SK-N-SH treated with all-trans-retinoic acid at 6 μM for 48 hours (cell line): ENCODE measurements at regions not wholly inside any gene's neighbourhood (a gene's known extent, or its start where the extent isn't known, plus 50 kb on each side); places are given as distances from the start of the nearest gene placed in this dataset.
A peak's percentile ranks its signal among the peaks of the same experiment; 100 is the strongest.

Experiments
- ATAC-seq: fragments of 200-7000 bp; cut with Tn5 transposase; 3 replicates; pipeline ENCODE4 v1.9.1; 2020; ENCODE audit warnings: mild to moderate bottlenecking, moderate library complexity
- ARNTL ChIP-seq: fragments of 450-650 bp; formaldehyde crosslinking; IDR thresholded peaks from 2 replicates; pipeline ENCODE4 v1.5.0; 2020; ENCODE audit warnings: low read depth, mild to moderate bottlenecking, moderate library complexity, borderline replicate concordance
- BACH2 ChIP-seq: fragments of 250-450 bp; sonication (Bioruptor Pico); IDR thresholded peaks from 2 replicates; pipeline ENCODE4 v1.9.0; 2021; ENCODE audit warnings: mild to moderate bottlenecking, borderline replicate concordance
- GLIS3 ChIP-seq: fragments of 250-450 bp; sonication (Bioruptor Pico); IDR thresholded peaks from 2 replicates; pipeline ENCODE4 v1.5.0; 2020; ENCODE audit warnings: mild to moderate bottlenecking, moderate library complexity
- ISL1 ChIP-seq: fragments of 250-450 bp; sonication (Bioruptor Pico); IDR thresholded peaks from 2 replicates; pipeline ENCODE4 v2.1.2; 2022; ENCODE audit warnings: mild to moderate bottlenecking, moderate library complexity
- OSR1 ChIP-seq: fragments of 250-450 bp; sonication (Bioruptor Pico); IDR thresholded peaks from 2 replicates; pipeline ENCODE4 v1.8.0; 2022; ENCODE audit warnings: moderate library complexity, mild to moderate bottlenecking, inconsistent platforms
- PPARA ChIP-seq: fragments of 250-450 bp; sonication (Bioruptor Pico); IDR thresholded peaks from 2 replicates; pipeline ENCODE4 v1.5.0; 2020; ENCODE audit warnings: mild to moderate bottlenecking, borderline replicate concordance
- SNAI2 ChIP-seq: fragments of 250-450 bp; sonication (Bioruptor Pico); IDR thresholded peaks from 2 replicates; pipeline ENCODE4 v1.5.0; 2020; ENCODE audit warnings: mild to moderate bottlenecking, moderate library complexity
- TCF4 ChIP-seq: fragments of 250-450 bp; sonication (Bioruptor Pico); IDR thresholded peaks from 2 replicates; pipeline ENCODE4 v1.8.0; 2021; ENCODE audit warnings: mild to moderate bottlenecking, moderate library complexity, borderline replicate concordance
- TOX ChIP-seq: fragments of 250-450 bp; sonication (Bioruptor Pico); IDR thresholded peaks from 2 replicates; pipeline ENCODE4 v1.8.0; 2021; ENCODE audit warnings: mild to moderate bottlenecking, moderate library complexity, borderline replicate concordance
- ZC3H10 ChIP-seq: fragments of 250-450 bp; sonication (Bioruptor Pico); IDR thresholded peaks from 2 replicates; pipeline ENCODE4 v1.5.1; 2021; ENCODE audit warnings: mild to moderate bottlenecking, moderate library complexity
- ZFP3 ChIP-seq: fragments of 250-450 bp; sonication (Bioruptor Pico); IDR thresholded peaks from 2 replicates; pipeline ENCODE4 v1.5.0; 2020; ENCODE audit warnings: mild to moderate bottlenecking, moderate library complexity
- ZFP30 ChIP-seq: fragments of 450-650 bp; formaldehyde crosslinking; IDR thresholded peaks from 2 replicates; pipeline ENCODE4 v1.5.0; 2022; ENCODE audit warnings: mild to moderate bottlenecking, moderate library complexity
- ZNF565 ChIP-seq: fragments of 450-650 bp; formaldehyde crosslinking; conservative IDR thresholded peaks from 2 replicates; pipeline ENCODE4 v1.5.0; 2020; ENCODE audit warnings: low read depth, mild to moderate bottlenecking, moderate library complexity
- ZNF70 ChIP-seq: fragments of 450-650 bp; formaldehyde crosslinking; IDR thresholded peaks from 2 replicates; pipeline ENCODE4 v1.5.0; 2020; ENCODE audit warnings: mild to moderate bottlenecking, moderate library complexity
- ZNF8 ChIP-seq: fragments of 450-650 bp; formaldehyde crosslinking; IDR thresholded peaks from 2 replicates; pipeline ENCODE4 v1.5.0; 2020; ENCODE audit warnings: mild to moderate bottlenecking, moderate library complexity
- TF ChIP-seq, protein P1 (sequence below): fragments of 250-450 bp; sonication (Bioruptor Pico); IDR thresholded peaks from 2 replicates; pipeline ENCODE4 v1.5.1; 2020; ENCODE audit warnings: low read depth, mild to moderate bottlenecking, moderate library complexity
- TF ChIP-seq, protein P2 (sequence below): fragments of 250-450 bp; sonication (Bioruptor Pico); IDR thresholded peaks from 2 replicates; pipeline ENCODE4 v1.8.0; 2021; ENCODE audit warnings: low read depth, mild to moderate bottlenecking, moderate library complexity, borderline replicate concordance
- TF ChIP-seq, protein P3 (sequence below): fragments of 250-450 bp; sonication (Bioruptor Pico); IDR thresholded peaks from 2 replicates; pipeline ENCODE4 v1.5.1; 2021; ENCODE audit warnings: mild to moderate bottlenecking, moderate library complexity
- TF ChIP-seq, protein P4 (sequence below): fragments of 250-450 bp; sonication (Bioruptor Pico); IDR thresholded peaks from 2 replicates; pipeline ENCODE4 v1.8.0; 2020; ENCODE audit warnings: mild to moderate bottlenecking, moderate library complexity, borderline replicate concordance

DNA sequence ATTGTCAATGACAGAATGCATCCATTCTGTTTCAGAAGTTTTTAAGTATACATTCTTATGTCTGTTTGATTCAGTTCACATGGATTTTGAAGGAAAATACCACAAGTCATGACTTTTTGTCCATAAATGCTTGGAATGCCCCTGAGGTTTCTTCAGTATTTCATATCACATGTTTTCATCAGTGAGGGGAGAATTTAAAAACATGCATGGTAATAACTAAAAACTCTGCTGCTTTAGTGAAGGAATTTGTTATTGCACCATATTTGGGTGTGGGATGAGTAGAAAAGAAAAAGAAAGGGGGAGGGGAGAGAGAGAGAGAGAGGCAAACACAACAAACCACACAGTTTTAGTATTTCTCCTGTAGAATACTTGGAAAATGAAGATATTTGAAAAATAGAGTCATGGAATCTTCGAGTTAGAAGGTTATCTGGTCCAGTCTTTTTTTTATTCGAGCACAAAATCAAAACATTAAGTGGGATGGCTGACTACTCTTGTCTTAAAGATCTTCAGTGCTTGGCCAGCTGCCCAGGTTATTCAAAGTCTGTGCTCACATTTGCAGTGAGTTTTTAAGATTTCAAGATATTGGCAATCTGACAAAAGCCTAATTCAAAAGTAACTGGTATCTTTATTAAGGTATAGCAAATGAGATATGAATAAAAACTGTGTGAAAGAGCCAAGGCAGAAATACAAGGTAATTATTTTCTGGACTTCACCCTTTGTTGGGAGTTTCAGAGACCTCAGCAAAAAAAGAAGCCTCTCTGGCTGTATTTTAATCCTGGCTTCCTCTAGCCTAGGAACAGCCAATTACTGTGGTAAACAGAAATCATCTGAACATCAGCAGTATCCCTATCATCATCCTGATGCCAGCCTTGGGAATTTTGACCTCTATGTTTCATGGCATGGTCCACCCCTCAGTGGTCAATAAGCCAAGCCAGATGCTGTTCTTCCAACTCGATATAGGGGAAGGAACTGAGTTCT, 687.9 kb upstream of the CITED2 start:
- peak; percentile 87 for ATAC-seq
- TF ChIP-seq TOX: peak; percentile 31; the same call in 1 of the 2 replicates
- TF ChIP-seq, protein P1, sequence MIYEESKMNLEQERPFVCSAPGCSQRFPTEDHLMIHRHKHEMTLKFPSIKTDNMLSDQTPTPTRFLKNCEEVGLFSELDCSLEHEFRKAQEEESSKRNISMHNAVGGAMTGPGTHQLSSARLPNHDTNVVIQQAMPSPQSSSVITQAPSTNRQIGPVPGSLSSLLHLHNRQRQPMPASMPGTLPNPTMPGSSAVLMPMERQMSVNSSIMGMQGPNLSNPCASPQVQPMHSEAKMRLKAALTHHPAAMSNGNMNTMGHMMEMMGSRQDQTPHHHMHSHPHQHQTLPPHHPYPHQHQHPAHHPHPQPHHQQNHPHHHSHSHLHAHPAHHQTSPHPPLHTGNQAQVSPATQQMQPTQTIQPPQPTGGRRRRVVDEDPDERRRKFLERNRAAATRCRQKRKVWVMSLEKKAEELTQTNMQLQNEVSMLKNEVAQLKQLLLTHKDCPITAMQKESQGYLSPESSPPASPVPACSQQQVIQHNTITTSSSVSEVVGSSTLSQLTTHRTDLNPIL (CRISPR knock-in tag): peak; percentile 64; the same call in 1 of the 2 replicates
- no peak for TF ChIP-seq ZNF565
- TF ChIP-seq ZFP30 (CRISPR knock-in tag): no peak
- TF ChIP-seq, protein P2, sequence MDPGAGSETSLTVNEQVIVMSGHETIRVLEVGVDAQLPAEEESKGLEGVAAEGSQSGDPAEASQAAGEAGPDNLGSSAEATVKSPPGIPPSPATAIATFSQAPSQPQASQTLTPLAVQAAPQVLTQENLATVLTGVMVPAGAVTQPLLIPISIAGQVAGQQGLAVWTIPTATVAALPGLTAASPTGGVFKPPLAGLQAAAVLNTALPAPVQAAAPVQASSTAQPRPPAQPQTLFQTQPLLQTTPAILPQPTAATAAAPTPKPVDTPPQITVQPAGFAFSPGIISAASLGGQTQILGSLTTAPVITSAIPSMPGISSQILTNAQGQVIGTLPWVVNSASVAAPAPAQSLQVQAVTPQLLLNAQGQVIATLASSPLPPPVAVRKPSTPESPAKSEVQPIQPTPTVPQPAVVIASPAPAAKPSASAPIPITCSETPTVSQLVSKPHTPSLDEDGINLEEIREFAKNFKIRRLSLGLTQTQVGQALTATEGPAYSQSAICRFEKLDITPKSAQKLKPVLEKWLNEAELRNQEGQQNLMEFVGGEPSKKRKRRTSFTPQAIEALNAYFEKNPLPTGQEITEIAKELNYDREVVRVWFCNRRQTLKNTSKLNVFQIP: no peak
- TF ChIP-seq, protein P3, sequence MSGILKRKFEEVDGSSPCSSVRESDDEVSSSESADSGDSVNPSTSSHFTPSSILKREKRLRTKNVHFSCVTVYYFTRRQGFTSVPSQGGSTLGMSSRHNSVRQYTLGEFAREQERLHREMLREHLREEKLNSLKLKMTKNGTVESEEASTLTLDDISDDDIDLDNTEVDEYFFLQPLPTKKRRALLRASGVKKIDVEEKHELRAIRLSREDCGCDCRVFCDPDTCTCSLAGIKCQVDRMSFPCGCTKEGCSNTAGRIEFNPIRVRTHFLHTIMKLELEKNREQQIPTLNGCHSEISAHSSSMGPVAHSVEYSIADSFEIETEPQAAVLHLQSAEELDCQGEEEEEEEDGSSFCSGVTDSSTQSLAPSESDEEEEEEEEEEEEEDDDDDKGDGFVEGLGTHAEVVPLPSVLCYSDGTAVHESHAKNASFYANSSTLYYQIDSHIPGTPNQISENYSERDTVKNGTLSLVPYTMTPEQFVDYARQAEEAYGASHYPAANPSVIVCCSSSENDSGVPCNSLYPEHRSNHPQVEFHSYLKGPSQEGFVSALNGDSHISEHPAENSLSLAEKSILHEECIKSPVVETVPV (CRISPR knock-in tag): peak; percentile 41; the same call in 1 of the 2 replicates
- TF ChIP-seq, protein P4, sequence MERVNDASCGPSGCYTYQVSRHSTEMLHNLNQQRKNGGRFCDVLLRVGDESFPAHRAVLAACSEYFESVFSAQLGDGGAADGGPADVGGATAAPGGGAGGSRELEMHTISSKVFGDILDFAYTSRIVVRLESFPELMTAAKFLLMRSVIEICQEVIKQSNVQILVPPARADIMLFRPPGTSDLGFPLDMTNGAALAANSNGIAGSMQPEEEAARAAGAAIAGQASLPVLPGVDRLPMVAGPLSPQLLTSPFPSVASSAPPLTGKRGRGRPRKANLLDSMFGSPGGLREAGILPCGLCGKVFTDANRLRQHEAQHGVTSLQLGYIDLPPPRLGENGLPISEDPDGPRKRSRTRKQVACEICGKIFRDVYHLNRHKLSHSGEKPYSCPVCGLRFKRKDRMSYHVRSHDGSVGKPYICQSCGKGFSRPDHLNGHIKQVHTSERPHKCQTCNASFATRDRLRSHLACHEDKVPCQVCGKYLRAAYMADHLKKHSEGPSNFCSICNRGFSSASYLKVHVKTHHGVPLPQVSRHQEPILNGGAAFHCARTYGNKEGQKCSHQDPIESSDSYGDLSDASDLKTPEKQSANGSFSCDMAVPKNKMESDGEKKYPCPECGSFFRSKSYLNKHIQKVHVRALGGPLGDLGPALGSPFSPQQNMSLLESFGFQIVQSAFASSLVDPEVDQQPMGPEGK: peak; percentile 38; the same call in 1 of the 2 replicates
- TF ChIP-seq ISL1 (CRISPR knock-in tag): peak; percentile 89
- peak; percentile 10; the same call in 1 of the 2 replicates for TF ChIP-seq ZNF8

DNA sequence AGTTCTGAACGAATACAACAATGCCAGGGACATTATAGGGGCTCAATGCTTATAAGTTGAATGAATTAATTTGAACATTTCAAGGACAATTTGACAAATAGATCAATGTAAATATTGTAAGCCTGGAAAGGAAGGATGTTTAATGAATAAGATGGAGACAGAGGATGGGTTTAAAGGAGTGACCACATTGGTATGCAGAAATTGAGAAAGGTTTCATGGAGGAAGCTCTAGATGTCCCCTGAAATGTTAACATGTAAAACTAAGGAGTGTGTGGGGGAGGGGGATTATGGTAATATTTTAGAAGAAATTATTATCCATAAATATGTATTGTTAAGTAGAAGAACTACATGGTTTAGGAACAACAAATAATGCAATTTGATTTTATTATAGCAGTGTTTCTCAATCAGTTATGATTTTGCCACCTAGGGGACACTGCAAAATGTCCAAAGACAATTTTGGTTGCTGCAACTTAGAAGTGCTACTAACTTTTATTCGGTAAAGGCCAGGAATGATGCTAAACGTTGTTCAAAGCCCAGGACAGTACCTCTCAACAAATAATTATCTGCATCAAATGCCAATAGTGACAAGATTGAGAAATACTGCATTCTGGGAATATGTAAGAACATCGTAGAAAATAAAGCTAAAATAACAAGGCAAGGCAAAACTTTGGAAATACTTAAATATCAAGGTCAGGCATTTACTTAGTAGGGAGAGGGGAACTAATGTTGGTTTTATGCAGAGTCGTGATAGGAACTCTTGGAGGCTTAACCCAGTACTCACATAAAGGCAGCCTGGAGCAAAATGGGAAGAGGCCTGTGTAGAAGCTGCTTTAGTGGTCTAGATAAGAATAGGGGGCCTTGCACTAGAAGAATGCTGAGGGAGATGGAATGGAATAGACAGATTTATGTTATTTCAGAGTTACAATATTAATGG, 686.9 kb upstream of the CITED2 start:
- ATAC-seq: peak; percentile 78
- TF ChIP-seq, protein P1 (CRISPR knock-in tag): no peak
- TF ChIP-seq, protein P2: no peak
- TF ChIP-seq TCF4 (CRISPR knock-in tag): no peak
- no peak for TF ChIP-seq ZC3H10 (CRISPR knock-in tag)
- TF ChIP-seq GLIS3: no peak
- TF ChIP-seq ZFP3 (CRISPR knock-in tag): no peak
- no peak for TF ChIP-seq ZNF8
- TF ChIP-seq, protein P4: no peak
- no peak for TF ChIP-seq ZNF565
- no peak for TF ChIP-seq ZNF70 (CRISPR knock-in tag)
- no peak for TF ChIP-seq ARNTL (CRISPR knock-in tag)
- TF ChIP-seq OSR1: no peak
- TF ChIP-seq PPARA (CRISPR knock-in tag): no peak
- no peak for TF ChIP-seq BACH2 (CRISPR knock-in tag)
- no peak for TF ChIP-seq SNAI2
- no peak for TF ChIP-seq ISL1 (CRISPR knock-in tag)
